ENCODE measurements at regions not wholly inside any gene's neighbourhood (a gene's known extent, or its start where the extent isn't known, plus 50 kb on each side); places are given as distances from the start of the nearest gene placed in this dataset.

DNA sequence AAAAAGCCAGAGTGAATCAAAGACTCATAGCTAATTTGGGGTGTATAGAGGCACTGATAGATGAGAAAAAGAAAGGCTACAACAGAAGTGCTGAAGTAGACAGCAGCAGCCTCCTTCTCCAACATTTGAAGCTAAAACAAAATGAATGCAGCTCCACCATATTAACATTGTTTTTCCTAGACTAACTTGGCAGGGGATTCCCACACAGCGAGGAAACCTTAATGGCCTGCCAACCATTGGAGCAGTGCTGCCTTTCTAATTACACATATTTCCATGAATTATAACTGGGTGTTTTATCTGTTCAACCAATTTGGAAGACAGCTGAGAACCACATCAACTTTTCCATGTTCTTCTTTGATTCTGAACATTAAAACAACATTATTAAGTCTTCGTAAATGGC is 478.6 kb downstream of the LIG4 start:
- no peak for DNase-seq

DNA sequence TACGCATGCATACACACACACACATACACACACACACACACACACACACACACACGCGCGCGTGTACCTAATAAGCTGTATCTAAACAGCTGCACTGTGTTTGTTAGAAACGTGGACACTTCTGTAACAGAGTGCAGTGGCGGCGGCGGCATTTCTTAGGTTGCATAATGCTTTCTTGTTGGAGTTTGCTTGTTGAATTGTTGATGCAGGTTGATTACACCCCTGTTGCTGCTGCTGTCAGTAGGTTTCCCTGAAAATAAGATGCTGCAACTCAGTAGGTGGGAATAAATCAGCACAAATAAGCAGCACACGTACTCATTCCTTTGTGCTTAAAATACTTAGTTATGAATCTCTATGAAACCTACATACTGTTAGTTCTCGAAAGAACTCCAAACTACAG is 479.2 kb downstream of the LIG4 start:
- DNase-seq, result no peak

DNA sequence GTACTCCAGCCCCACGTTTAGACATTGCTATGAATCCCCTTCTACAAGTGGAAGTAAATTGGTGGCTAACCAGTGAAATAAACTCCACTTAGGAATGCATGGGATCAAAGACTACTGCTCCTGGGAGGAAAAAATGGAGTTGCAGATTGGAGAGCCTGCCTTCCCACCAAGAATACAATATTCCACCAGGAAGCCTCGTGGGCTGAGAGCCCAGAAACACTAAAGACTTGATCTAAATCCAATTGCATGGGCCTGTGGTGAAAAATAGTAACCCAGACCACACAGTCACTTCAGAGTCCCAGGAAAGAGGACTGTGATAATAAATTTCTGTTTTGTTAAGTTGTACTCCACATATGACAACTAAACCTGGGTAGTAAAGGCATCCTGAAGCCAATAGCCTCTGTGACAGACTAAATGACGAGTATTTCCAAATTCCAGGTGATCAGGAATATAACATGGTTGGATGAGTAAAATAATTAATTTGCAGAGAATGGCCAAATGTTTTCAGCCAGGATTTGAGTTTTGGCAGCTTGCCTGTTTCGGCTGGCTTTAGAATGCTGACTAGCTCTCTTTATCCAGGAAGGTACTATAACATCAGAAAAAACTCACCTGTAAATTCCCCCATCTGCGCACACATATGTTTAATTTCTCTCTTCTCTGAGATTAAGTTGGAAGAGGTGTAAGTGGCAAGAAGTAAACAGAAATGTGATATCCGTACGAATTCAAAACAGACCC is 480.3 kb downstream of the LIG4 start:
- DNase-seq, result no peak

DNA sequence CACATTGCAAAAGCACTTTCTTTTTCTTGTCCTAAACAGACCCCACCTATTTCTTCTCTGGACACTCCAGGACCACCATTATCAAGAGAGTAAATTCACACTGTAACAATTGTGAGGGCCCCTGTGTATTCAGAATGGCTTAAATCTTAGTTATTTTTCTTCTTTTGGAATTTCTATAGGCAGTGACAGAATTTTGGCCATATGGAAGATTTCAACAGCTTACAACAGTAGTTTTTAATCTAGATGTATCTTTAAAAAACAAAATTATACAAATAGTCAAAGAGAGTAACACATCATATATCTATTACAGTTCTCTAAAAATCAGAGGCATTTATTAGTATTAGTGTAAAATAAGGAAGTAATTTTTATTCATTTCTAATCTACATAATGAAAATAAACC is 482.1 kb downstream of the LIG4 start:
- DNase-seq, result no peak

DNA sequence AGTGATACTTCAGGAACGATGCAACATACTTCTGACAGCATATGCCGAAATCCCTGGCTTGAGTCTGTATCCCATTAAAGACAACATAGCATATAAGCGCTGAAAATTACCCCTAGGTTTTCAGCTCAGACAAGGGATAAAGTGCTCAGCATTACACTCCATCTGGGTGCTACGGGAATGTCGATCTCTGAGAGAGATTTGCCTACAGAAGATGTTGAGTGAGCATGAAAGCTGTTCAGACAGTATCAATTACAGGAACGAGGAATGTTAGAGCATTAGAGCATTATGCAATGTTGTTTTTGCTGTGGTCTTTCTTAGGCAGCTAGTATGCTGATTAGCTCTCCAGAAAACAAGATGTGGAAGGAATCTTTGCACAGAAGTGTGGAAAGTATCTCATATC is 484.5 kb downstream of the LIG4 start:
- DNase-seq, result no peak

DNA sequence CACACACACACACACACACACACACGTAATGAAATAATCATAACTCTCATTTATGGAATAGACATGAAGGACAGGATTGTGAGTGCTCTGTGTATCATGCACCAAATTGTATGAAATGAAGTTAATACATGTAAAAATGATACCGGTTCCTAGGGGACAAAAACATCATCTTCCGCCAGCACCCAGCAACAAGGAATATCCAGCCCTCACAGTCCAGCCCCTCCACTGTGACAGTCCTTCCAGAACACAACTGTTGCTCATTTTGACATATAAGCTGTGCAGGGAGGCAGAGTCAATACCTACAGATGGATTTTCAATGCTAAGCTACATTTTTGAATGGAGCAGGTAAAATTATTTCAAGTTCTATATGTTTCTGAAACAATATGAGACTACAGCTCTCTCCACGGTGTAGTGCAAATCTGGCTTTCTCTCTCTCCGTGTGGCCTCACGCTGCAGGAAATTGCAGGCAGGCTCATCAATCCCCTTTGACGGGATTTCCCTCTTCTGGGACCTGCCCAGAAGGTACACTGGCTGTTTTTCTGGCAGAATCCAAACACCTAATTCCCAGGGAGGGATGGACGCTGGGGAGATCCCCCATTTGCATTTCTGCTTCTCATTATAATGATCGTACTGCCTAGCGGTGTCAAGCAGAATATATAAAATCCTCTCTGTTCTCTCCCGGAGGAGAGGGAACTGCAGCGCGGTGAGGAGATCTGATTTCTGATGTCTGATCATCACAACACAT is 494.0 kb downstream of the LIG4 start:
- no peak for DNase-seq

DNA sequence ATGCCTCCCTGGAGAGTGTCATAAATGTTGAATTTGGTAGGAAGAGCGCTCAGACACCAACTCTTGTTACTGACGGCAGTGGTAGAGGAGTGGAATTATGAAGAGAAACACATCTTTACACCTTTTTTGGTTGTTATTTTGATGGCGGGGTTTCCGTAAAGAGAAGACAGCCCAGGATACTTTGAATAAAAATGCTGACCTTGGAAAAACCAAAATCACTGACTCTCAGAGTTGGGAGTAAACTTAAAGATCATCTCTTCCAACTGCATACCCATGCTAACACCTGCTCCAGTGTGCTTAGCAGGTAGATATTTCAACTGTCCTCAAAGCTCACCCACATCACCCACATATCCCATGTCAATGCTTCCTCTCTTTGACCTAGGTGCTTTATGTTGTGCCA is 498.6 kb downstream of the LIG4 start:
- no peak for DNase-seq

DNA sequence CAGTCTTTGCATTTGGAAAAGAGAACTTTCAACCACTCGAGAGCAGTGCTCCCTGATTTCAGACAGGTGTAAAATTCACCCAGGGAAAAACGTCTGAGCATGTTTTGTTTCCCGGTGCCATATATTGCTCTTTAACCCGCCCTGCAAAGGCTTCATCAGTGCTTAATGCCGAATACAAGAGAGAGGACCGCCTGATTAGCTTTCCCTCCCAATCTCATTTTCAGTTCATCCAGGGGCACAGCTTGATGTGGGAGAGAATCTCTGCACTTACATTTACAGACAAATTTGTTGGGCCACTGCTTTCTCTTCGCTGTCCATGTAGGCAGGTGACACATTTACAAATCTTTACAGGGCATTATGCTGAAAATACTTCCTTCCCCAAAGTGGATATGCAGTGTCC is 499.1 kb downstream of the LIG4 start:
- no peak for DNase-seq

DNA sequence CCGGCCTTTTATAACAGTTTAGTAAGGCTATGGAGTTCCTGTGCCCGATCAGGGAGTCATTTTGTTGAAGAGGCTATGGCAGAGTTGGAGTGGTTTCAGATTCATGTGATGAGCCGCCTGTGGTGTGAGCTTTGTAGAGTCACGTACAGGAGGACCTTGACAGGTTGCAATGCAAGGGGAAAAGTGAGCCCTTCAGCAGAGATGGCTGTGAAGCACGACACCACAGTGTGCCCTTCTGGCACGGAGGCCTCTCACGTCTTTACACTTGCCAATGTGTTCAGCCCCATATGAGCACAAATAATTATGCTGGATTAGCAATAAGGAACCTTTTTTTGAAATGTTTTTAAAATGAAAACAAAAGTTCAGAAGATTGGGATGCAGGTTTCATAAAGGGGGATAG is 499.8 kb downstream of the LIG4 start:
- DNase-seq, result no peak

DNA sequence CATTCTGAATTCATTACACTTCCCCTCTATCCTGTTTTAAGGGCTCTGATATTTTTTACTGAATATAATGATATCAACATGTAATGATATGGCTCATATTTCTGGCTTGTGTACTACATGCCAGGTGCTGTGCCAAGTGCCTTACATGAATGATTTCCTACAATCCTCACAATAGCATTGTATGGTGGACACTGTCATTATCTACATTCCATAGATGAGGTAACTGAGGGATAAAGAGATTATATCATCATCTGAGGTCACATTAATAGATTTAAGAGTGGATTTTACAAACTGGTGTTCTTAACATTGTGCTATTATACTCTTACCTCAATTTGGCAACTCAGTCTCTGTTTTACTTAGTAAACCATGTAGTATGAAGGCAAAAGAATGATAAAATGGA is 502.0 kb downstream of the LIG4 start:
- no peak for DNase-seq

DNA sequence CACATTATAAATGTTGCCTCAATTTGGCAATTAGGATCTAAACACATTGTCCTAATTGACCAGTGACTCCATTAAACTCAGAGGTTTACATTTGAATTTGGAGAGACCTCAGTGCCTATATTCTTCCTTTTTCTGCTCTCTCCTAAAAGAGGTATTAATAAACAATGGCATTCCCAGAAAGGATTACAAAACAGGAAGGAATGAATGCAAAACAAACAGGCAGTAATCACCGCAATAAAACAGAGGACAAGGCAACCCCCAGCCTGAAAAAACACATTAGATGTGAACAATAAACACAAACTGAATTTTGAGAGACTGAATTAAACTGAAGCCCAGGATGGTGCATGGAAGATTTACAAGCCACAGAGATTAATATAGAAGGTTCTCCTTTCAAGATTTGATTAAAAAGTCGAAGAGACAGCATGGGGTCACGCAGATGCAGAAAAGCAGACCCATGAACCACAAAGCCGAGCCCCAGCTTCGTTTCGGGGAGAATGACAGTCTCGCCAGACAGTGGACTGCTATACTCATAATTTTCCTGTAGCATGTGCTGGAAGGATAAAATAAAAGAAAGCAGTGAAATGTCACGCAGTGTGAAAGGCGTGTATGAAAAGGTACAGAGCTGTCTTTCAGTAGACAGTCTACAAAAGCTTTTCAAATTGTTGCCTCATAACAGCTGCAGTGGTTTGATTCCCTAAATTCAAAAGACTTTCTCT is 503.0 kb downstream of the LIG4 start:
- no peak for DNase-seq

DNA sequence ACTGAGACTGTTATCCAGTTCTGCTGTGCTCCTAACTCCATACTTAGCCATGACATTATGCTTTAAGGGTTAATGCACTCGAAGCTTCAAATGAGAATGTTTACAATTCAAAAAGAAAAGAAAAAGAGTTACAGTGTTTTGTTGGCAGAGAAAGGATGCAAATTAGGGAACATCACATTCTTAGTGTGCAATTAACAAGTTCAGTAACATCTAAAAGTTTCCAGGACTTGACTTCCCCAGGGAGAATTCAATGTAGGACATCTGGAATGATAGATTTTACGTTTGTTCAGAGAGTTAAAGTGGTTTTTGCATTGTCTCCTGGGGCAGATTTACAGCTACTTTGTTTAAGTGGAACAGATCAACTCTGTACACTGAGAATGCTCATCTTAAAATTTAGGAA is 525.2 kb downstream of the LIG4 start:
- DNase-seq, result no peak

DNA sequence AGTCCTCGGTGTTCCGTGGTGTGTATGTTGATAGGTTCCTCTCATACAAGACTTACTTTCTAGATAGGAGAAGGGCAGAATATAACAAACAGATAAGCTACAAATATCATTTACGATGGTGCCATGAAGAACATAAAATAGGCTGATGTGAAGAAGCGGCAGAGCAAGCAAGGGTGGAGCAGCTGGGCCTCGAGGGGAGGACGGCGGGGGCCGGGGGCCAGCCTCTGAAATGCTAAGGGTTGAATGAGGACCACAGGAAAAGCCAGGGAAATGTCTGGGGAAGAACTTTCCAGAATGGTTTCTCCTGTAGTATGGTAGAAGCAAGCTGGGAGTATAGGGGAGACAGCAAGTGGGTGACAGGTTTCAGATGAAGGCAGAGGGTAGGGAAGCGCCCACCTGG is 529.5 kb downstream of the LIG4 start:
- DNase-seq, result no peak

DNA sequence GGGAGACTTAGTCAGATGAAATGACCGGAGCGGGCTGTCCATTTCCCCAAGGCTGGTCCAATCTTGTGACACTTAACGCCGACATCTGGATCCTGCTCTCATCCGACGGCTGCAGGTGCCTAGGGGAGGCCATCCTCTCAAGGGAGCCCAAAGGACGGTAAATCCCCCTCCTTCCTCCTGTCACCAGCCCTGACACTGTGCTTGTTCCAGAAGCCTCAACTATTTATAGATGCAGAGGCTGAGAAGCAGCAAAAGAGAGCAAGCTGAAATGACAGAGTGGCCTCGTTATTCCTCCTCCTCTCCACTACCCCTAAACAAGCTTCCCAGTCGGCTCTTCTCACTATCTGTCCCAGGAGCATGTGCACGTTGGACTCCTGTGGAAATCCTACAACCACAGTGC is 533.7 kb downstream of the LIG4 start:
- no peak for DNase-seq

DNA sequence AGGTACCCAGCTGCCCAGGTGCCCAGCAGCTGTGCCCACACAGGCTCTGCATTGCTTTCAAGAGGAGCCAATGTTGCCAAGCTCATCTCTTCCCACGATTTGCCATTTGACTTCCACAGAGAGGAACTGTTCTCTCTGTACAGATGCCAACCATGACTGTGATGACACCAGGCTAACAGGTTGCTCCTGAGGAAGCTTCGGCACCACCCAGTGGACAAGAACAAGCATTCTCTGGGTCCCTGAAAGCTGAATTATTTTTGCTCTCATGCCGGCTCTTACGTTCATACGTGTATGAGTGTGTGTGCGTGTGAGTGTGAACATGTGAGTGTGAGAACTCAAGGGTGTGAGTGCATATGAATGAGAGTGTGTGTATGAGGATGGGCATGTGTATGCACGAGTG is 535.2 kb downstream of the LIG4 start:
- no peak for DNase-seq

DNA sequence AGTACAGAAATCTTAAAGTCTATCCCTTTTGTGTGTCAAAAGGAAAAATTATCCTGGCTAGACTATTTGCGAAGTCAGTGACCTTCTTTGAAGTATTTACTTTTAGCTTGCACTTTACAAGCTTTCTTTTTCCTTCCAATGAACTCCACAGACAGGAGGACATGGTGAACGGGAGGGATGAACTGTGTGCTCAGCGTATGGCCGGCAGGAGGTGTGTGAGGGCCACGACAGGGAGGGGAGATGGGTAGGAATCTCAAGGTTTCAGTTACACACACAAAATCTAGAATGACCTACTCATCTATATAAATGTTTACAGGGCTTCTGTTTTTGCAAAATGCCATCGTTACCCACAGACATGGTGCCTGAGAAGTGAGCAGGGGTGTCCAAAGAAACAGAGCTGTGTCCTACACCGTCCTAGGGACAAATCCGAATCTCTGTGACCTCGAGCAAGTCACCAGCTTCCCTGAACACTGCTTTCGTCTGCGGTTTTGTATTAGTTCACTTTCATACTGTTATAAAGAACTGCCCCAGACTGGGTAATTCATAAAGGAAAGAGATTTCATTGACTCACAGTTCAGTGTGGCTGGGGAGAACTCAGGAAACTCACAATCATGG is 537.2 kb downstream of the LIG4 start:
- no peak for DNase-seq

DNA sequence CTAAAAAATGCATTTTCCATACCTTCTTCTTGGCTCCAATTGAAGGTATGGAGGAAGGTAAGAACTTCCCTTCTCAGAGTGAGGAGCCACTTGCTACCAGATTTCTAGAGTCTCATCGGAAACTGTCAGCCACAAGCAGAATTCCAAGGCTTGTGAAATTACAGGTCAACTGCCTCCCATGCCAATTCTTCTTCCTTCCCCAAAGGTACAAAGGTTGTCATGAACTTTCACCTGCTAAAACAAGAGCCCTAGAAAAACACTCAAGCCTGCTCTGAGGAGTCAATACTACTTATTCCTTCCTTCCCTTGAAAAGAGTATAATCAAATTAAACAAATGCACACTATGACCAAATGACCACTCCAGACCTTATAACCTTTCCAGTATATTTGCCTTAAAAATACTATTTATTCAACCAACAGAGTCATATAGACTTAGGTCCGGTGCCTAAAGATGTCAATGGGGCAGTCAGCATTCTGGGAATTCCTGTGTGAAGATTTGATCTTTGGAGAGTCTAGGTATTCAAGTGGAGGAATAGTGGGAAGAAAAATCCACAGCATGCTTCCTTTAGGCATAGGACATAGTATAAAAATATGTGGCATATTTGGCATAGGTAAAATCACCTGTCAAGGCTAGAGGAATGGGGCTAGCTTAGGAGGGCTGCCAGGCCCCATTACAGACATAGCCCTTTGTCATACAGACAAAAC is 539.3 kb downstream of the LIG4 start:
- no peak for DNase-seq

DNA sequence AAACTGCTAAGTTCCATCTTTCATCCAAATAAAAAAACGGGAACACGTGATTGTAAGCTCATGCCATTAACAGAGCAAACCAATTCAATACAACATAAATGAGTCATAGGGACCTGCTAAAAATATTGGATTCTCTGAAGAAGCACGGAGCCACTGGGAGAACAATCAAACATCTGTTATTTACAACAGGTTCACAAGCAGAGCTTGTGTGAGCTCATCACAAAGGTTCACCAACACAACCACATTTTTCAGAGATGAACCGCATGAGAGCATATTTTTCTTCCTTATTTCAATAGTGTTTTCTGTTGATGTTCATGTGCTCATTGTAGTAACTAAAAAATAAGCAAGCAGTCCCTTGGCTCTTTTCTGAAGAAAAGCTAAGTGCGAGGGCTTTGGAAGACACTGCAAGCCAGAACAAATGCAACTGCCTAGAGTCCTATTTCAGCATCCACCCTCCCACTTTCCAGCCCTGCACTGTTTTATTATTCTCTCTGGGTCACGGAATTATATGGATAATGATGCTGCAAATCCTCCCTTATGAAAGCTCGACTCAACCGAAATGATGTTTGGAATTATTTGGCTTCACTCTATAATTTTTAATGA is 545.8 kb downstream of the LIG4 start:
- DNase-seq, result no peak

DNA sequence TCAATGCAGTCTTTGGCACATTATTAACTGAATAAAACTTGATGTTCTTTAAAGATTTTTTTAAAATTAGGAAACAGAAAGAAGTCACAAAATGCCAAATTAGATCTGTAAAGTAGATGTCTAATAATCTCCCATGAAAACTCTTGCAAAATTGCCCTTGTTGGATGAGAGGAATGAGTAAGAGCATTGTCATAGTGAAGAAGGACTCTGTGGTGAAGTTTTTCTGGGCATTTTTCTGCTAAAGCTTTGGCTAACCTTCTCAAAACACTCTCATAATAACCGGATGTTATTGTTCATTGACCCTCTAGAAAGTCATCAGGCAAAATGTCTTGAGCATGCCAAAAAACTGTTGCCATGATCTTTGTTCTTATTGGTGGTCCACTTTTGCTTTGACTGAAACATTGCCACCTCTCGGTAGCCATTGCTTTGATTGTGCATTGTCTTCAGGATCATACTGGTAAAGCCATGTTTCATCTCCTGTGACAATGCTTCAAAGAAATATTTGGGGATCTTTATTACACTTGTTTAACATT is 549.3 kb downstream of the LIG4 start:
- DNase-seq, result no peak

DNA sequence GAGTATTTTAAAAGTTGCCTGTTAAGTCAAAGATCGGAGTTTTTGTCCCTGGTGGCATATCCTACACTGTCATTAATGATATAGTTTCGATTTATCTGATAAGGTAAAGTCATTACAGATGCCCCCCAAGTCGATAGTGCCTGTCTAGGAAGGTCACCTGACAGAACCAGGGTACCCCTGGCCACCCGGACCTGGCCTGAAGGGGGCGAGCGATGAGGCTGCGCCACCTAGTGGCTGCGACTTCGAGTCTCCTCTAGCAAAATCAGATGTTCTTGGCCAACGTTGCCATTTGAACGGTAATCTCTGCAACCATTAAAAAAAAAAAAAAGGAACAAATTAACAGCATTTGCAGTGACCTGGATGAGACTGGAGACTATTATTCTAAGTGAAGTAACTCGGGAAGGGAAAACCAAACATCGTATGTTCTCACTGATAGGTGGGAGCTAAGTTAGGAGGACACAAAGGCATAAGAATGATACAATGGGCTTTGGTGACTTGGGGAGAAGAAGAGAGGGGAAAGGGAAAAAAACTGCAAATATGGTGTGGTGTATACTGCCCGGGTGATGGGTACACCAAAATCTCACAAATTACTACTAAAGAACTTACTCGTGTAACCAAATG is 565.1 kb downstream of the LIG4 start:
- no peak for DNase-seq

DNA sequence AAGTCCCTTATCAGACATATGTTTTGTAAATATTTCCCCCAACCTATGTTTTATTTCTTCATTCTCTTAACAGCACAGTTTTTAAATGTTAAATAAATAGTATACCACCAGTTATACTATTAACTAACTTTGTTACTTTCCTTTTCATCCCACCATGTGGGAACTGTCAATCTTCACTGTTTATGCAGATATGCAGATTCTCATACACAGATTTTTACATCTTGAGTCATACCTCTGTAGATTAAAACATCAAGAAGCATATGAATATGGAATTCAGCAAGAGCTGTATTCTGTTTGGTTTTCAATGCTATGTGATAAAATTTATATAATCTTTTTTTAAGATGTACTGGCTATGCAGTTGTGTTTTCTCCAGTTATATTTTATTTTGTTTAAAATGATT is 566.3 kb downstream of the LIG4 start:
- DNase-seq, result no peak

DNA sequence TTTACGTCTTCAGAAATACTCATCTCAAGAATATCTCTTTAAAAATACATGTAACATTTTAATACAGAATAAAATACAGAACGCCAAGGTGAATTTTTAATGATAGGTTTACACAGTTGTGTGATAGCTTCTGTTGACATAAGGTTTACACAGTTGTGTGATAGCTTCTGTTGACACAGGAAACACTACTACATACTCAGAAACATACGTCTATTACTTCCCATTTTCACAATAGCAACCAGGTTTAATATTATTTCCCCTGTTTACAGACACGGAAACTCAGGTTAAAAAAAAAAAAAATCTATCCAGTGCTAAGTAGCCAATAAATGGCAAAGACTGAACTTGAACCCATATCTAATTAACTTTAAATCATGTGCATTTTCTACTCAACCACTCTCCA is 571.2 kb downstream of the LIG4 start:
- no peak for DNase-seq
